Hepatocyte (in vitro differentiated cells): ENCODE measurements at regions not wholly inside any gene's neighbourhood (a gene's known extent, or its start where the extent isn't known, plus 50 kb on each side); places are given as distances from the start of the nearest gene placed in this dataset.

ENCODE experiments used
- CTCF ChIP-seq: fragments of 200-600 bp; sonication (generic); IDR thresholded peaks from 2 replicates; pipeline ENCODE4 v1.5.1; 2016; ENCODE audit warnings: antibody characterized with exemption, mild to moderate bottlenecking; ENCODE audit not compliant: poor library complexity
- EZH2 ChIP-seq: fragments of 200-600 bp; sonication (generic); IDR thresholded peaks from 2 replicates; pipeline ENCODE4 v1.6.1; 2016; ENCODE audit warnings: antibody characterized with exemption, mild to moderate bottlenecking, borderline replicate concordance

DNA sequence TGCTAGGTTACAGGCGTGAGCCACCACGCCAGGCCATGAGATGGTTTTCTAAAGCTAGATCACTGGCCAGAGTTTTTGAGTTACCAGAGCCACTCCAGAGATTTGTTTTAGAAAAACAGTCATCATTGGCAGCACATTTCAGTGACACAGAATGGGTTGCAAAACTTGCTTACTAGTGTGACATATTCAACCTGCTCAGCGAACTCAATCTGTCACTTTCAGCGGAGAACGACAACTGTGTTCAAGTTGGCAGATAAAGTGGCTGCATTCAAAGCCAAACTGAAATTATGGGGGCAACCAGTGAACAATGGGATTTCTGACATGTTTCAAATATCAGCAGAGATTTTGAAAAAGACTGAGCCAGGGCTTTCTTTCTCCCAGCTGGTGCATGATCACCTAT is 456.3 kb upstream of the ISX start:
- TF ChIP-seq CTCF (no peak), EZH2 (no peak)
